H1 (cell line): ENCODE measurements at regions not wholly inside any gene's neighbourhood (a gene's known extent, or its start where the extent isn't known, plus 50 kb on each side); places are given as distances from the start of the nearest gene placed in this dataset.

ENCODE experiments used
- CBX5 ChIP-seq: fragments of 300-800, 300-1000 bp; sonication (generic); IDR thresholded peaks from 2 replicates; pipeline ENCODE4 v1.7.1; 2016; ENCODE audit warnings: antibody characterized with exemption, low read length, low read depth
- CBX8 ChIP-seq: fragments of 300-800, 300-1000 bp; sonication (generic); IDR thresholded peaks from 2 replicates; pipeline ENCODE4 v1.7.1; 2016; ENCODE audit warnings: low read depth, low read length, borderline replicate concordance
- CREB1 ChIP-seq: IDR thresholded peaks from 2 replicates; pipeline ENCODE4 v1.6.1; 2012; ENCODE audit warnings: inconsistent platforms
- SP2 ChIP-seq: IDR thresholded peaks from 2 replicates; pipeline ENCODE4 v1.6.1; 2012; ENCODE audit warnings: mild to moderate bottlenecking, low read length, inconsistent platforms
- SUZ12 ChIP-seq: fragments of 200-600 bp; sonication (generic); IDR thresholded peaks from 2 replicates; pipeline ENCODE4 v1.6.1; 2012; ENCODE audit warnings: mild to moderate bottlenecking, inconsistent platforms, low read length, moderate library complexity, mixed read lengths
- YY1 ChIP-seq: IDR thresholded peaks from 2 replicates; pipeline ENCODE4 v1.6.1; 2011; ENCODE audit warnings: low read depth, mild to moderate bottlenecking, low read length
- TF ChIP-seq, protein P1 (sequence below): fragments of 300-600 bp; sonication (generic); IDR thresholded peaks from 2 replicates; pipeline ENCODE4 v1.7.1; 2012; ENCODE audit warnings: low read length, moderate library complexity, mild to moderate bottlenecking, inconsistent platforms; ENCODE audit not compliant: insufficient replicate concordance

- TF ChIP-seq, protein P1, sequence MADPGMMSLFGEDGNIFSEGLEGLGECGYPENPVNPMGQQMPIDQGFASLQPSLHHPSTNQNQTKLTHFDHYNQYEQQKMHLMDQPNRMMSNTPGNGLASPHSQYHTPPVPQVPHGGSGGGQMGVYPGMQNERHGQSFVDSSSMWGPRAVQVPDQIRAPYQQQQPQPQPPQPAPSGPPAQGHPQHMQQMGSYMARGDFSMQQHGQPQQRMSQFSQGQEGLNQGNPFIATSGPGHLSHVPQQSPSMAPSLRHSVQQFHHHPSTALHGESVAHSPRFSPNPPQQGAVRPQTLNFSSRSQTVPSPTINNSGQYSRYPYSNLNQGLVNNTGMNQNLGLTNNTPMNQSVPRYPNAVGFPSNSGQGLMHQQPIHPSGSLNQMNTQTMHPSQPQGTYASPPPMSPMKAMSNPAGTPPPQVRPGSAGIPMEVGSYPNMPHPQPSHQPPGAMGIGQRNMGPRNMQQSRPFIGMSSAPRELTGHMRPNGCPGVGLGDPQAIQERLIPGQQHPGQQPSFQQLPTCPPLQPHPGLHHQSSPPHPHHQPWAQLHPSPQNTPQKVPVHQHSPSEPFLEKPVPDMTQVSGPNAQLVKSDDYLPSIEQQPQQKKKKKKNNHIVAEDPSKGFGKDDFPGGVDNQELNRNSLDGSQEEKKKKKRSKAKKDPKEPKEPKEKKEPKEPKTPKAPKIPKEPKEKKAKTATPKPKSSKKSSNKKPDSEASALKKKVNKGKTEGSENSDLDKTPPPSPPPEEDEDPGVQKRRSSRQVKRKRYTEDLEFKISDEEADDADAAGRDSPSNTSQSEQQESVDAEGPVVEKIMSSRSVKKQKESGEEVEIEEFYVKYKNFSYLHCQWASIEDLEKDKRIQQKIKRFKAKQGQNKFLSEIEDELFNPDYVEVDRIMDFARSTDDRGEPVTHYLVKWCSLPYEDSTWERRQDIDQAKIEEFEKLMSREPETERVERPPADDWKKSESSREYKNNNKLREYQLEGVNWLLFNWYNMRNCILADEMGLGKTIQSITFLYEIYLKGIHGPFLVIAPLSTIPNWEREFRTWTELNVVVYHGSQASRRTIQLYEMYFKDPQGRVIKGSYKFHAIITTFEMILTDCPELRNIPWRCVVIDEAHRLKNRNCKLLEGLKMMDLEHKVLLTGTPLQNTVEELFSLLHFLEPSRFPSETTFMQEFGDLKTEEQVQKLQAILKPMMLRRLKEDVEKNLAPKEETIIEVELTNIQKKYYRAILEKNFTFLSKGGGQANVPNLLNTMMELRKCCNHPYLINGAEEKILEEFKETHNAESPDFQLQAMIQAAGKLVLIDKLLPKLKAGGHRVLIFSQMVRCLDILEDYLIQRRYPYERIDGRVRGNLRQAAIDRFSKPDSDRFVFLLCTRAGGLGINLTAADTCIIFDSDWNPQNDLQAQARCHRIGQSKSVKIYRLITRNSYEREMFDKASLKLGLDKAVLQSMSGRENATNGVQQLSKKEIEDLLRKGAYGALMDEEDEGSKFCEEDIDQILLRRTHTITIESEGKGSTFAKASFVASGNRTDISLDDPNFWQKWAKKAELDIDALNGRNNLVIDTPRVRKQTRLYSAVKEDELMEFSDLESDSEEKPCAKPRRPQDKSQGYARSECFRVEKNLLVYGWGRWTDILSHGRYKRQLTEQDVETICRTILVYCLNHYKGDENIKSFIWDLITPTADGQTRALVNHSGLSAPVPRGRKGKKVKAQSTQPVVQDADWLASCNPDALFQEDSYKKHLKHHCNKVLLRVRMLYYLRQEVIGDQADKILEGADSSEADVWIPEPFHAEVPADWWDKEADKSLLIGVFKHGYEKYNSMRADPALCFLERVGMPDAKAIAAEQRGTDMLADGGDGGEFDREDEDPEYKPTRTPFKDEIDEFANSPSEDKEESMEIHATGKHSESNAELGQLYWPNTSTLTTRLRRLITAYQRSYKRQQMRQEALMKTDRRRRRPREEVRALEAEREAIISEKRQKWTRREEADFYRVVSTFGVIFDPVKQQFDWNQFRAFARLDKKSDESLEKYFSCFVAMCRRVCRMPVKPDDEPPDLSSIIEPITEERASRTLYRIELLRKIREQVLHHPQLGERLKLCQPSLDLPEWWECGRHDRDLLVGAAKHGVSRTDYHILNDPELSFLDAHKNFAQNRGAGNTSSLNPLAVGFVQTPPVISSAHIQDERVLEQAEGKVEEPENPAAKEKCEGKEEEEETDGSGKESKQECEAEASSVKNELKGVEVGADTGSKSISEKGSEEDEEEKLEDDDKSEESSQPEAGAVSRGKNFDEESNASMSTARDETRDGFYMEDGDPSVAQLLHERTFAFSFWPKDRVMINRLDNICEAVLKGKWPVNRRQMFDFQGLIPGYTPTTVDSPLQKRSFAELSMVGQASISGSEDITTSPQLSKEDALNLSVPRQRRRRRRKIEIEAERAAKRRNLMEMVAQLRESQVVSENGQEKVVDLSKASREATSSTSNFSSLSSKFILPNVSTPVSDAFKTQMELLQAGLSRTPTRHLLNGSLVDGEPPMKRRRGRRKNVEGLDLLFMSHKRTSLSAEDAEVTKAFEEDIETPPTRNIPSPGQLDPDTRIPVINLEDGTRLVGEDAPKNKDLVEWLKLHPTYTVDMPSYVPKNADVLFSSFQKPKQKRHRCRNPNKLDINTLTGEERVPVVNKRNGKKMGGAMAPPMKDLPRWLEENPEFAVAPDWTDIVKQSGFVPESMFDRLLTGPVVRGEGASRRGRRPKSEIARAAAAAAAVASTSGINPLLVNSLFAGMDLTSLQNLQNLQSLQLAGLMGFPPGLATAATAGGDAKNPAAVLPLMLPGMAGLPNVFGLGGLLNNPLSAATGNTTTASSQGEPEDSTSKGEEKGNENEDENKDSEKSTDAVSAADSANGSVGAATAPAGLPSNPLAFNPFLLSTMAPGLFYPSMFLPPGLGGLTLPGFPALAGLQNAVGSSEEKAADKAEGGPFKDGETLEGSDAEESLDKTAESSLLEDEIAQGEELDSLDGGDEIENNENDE: no peak
- TF ChIP-seq YY1 (no peak), SUZ12 (no peak), CREB1 (no peak), CBX5 (no peak), CBX8 (no peak), SP2 (no peak)
Measured at GRCh38 chr1:38701088-38701487, 158.5 kb downstream of the RRAGC start (continued).
